Nephron (organoid): ENCODE measurements at regions not wholly inside any gene's neighbourhood (a gene's known extent, or its start where the extent isn't known, plus 50 kb on each side); places are given as distances from the start of the nearest gene placed in this dataset.

ENCODE experiments used
- H3K27ac Mint-ChIP-seq, 3 experiments: 2 replicates each; pipeline ENCODE4 v1.8.0; 2020; ENCODE audit warnings: mixed read lengths in 3 of 3, mild to moderate bottlenecking in 2 of 3, moderate library complexity in 1 of 3
- H3K27me3 Mint-ChIP-seq: 2 replicates; pipeline ENCODE4 v1.8.0; 2021; ENCODE audit warnings: low read depth, mild to moderate bottlenecking, moderate library complexity, mixed read lengths
- H3K36me3 Mint-ChIP-seq: 2 replicates; pipeline ENCODE4 v1.8.0; 2020; ENCODE audit warnings: low read depth, mixed read lengths
- H3K4me1 Mint-ChIP-seq: 2 replicates; pipeline ENCODE4 v1.8.0; 2020; ENCODE audit warnings: mixed read lengths
- H3K4me3 Mint-ChIP-seq, 3 experiments: 2 replicates each; pipeline ENCODE4 v1.8.0; 2020; ENCODE audit warnings: mild to moderate bottlenecking in 3 of 3, mixed read lengths in 3 of 3, moderate library complexity in 2 of 3
- H3K9me3 Mint-ChIP-seq: 2 replicates; pipeline ENCODE4 v1.8.0; 2020; ENCODE audit warnings: mixed read lengths
- TF ChIP-seq, protein P1 (sequence below), 3 experiments: fragments of 200-600 bp; sonication (generic); IDR thresholded peaks; one replicate each; pipeline ENCODE4 v1.5.0; 2021; ENCODE audit warnings: antibody characterized with exemption in 3 of 3; ENCODE audit not compliant: unreplicated experiment in 3 of 3

DNA sequence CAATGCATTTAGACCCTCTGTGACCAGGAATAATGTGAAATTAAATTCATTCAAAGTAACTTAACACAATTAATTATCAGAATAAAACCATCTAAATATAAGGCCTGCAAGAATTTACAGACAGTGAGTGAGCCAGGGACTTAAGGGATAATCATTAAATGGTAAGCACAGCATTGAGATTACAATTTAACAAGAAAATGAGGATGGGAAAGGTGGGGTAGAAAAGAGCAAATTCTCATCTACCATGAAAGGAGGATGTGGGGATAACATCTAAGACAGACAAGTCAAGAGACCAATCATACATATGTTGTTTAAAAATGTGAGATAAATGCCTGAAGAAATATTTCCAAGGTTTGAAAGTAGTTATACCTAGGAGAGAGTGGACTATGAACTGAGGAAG lies 259.3 kb upstream of the NT5C1B start:
- TF ChIP-seq, protein P1, sequence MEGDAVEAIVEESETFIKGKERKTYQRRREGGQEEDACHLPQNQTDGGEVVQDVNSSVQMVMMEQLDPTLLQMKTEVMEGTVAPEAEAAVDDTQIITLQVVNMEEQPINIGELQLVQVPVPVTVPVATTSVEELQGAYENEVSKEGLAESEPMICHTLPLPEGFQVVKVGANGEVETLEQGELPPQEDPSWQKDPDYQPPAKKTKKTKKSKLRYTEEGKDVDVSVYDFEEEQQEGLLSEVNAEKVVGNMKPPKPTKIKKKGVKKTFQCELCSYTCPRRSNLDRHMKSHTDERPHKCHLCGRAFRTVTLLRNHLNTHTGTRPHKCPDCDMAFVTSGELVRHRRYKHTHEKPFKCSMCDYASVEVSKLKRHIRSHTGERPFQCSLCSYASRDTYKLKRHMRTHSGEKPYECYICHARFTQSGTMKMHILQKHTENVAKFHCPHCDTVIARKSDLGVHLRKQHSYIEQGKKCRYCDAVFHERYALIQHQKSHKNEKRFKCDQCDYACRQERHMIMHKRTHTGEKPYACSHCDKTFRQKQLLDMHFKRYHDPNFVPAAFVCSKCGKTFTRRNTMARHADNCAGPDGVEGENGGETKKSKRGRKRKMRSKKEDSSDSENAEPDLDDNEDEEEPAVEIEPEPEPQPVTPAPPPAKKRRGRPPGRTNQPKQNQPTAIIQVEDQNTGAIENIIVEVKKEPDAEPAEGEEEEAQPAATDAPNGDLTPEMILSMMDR (IDR thresholded peaks at IDR 0.05; ENCODE audit: unreplicated experiment in 3 of 3), result no peak
- H3K27me3 Mint-ChIP-seq, result peaks cover 1% of the 10 kb centered on the region

GRCh38 chr2:18845854-18846445 lies 256.6 kb upstream of the NT5C1B start:
- no peaks in the 10 kb centered on the region for H3K36me3 Mint-ChIP-seq
- H3K27me3 Mint-ChIP-seq, result peaks cover 4% of the 10 kb centered on the region

More for the DNA sequence above, 259.3 kb upstream of the NT5C1B start:
- no peak overlapping the region for H3K4me3 Mint-ChIP-seq
- no peaks in the 10 kb centered on the region for H3K36me3 Mint-ChIP-seq
- H3K4me1 Mint-ChIP-seq, result peaks cover 8% of the 10 kb centered on the region
- H3K27ac Mint-ChIP-seq, result peak overlapping the region; percentile 47 to 85 (median 72)
- H3K9me3 Mint-ChIP-seq, result no peaks in the 10 kb centered on the region

DNA sequence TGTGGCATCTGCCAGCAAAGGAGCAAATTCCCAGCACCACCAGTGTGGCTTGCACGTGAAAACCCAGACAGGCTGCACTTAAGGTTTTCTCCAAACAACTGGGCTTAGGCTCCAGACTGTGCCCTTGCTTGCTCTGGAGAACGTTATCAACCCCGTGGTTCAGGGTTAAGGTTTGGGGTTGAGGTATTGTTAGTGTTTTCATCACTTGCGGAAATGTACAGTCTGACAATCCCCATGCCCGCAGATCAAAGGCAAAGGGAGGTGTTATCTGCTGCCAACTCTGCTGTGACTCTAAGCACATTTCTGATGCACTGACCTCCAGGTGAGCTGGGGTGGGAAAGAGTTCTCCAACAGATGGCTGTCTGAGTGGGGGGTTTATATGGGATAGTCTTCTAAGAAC lies 253.5 kb upstream of the NT5C1B start:
- Mint-ChIP-seq H3K9me3 (no peaks in the 10 kb centered on the region), H3K27me3 (peaks cover 4% of the 10 kb centered on the region), H3K4me3 (no peak overlapping the region), H3K4me1 (peaks cover 24% of the 10 kb centered on the region), H3K27ac (peak overlapping the region in 2 of 3 experiments; percentile 26 to 30), H3K36me3 (no peaks in the 10 kb centered on the region)
- TF ChIP-seq, protein P1 (IDR thresholded peaks at IDR 0.05; ENCODE audit: unreplicated experiment in 3 of 3), result no peak

More at GRCh38 chr2:18845854-18846445, 256.6 kb upstream of the NT5C1B start:
- H3K4me3 Mint-ChIP-seq, result no peak overlapping the region
- H3K27ac Mint-ChIP-seq, result no peak overlapping the region
- no peaks in the 10 kb centered on the region for H3K9me3 Mint-ChIP-seq
- TF ChIP-seq, protein P1 (IDR thresholded peaks at IDR 0.05; ENCODE audit: unreplicated experiment in 3 of 3), result no peak
- H3K4me1 Mint-ChIP-seq, result peaks cover 22% of the 10 kb centered on the region

- Mint-ChIP-seq H3K27me3 (peaks cover 4% of the 10 kb centered on the region), H3K4me1 (peaks cover 34% of the 10 kb centered on the region), H3K27ac (peak overlapping the region in 2 of 3 experiments; percentile 30 to 35), H3K9me3 (no peaks in the 10 kb centered on the region), H3K36me3 (no peaks in the 10 kb centered on the region), H3K4me3 (no peak overlapping the region)
- TF ChIP-seq, protein P1 (IDR thresholded peaks at IDR 0.05; ENCODE audit: unreplicated experiment in 3 of 3), result no peak
These were observed 252.1 kb upstream of the NT5C1B start for GRCh38 chr2:18841248-18842150.

DNA sequence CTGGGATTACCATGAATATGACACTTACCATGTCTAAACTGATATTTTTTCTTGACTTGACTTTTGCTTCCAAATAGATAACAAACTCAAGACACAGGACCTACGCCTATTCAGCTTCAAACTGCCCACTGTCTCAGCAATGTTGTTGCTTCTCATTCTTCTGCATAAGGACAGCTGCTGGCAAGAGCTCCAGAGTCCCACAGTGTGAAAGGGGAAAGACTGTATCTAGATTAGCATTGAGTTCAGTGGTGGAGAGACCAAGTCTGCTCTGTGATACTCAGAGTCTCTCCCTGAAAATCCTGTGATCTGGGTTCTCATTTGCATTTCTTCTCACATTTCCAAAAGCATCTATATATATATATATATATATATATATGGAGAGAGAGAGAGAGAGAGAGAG lies 247.9 kb upstream of the NT5C1B start:
- Mint-ChIP-seq H3K4me3 (no peak overlapping the region), H3K27ac (peak overlapping the region in 1 of 3 experiments; percentile 46), H3K9me3 (no peaks in the 10 kb centered on the region), H3K4me1 (peaks cover 47% of the 10 kb centered on the region), H3K27me3 (peaks cover 19% of the 10 kb centered on the region), H3K36me3 (no peaks in the 10 kb centered on the region)
- TF ChIP-seq, protein P1 (IDR thresholded peaks at IDR 0.05; ENCODE audit: unreplicated experiment in 3 of 3), result no peak
